SK-N-SH treated with all-trans-retinoic acid at 6 μM for 48 hours (cell line): ENCODE measurements at regions not wholly inside any gene's neighbourhood (a gene's known extent, or its start where the extent isn't known, plus 50 kb on each side); places are given as distances from the start of the nearest gene placed in this dataset.

Experiments used
- ATAC-seq: fragments of 200-7000 bp; cut with Tn5 transposase; 3 replicates; pipeline ENCODE4 v1.9.1; 2020; ENCODE audit warnings: mild to moderate bottlenecking, moderate library complexity
- ARNTL ChIP-seq: fragments of 450-650 bp; formaldehyde crosslinking; IDR thresholded peaks from 2 replicates; pipeline ENCODE4 v1.5.0; 2020; ENCODE audit warnings: low read depth, mild to moderate bottlenecking, moderate library complexity, borderline replicate concordance
- CSDC2 ChIP-seq: fragments of 250-450 bp; sonication (Bioruptor Pico); IDR thresholded peaks from 2 replicates; pipeline ENCODE4 v1.5.0; 2020; ENCODE audit warnings: mild to moderate bottlenecking, moderate library complexity
- CSRNP3 ChIP-seq: fragments of 250-450 bp; sonication (Bioruptor Pico); IDR thresholded peaks from 2 replicates; pipeline ENCODE4 v1.5.1; 2021; ENCODE audit warnings: mild to moderate bottlenecking, moderate library complexity
- ESRRG ChIP-seq: fragments of 250-450 bp; sonication (Bioruptor Pico); IDR thresholded peaks from 2 replicates; pipeline ENCODE4 v1.6.1; 2021; ENCODE audit warnings: mild to moderate bottlenecking
- ISL1 ChIP-seq: fragments of 250-450 bp; sonication (Bioruptor Pico); IDR thresholded peaks from 2 replicates; pipeline ENCODE4 v2.1.2; 2022; ENCODE audit warnings: mild to moderate bottlenecking, moderate library complexity
- OSR1 ChIP-seq: fragments of 250-450 bp; sonication (Bioruptor Pico); IDR thresholded peaks from 2 replicates; pipeline ENCODE4 v1.8.0; 2022; ENCODE audit warnings: moderate library complexity, mild to moderate bottlenecking, inconsistent platforms
- PATZ1 ChIP-seq: fragments of 250-450 bp; sonication (Bioruptor Pico); IDR thresholded peaks from 2 replicates; pipeline ENCODE4 v1.8.0; 2020; ENCODE audit warnings: mild to moderate bottlenecking, moderate library complexity, borderline replicate concordance
- RARB ChIP-seq: fragments of 250-450 bp; sonication (Bioruptor Pico); IDR thresholded peaks from 2 replicates; pipeline ENCODE4 v1.8.0; 2021; ENCODE audit warnings: mild to moderate bottlenecking, moderate library complexity
- SNAI2 ChIP-seq: fragments of 250-450 bp; sonication (Bioruptor Pico); IDR thresholded peaks from 2 replicates; pipeline ENCODE4 v1.5.0; 2020; ENCODE audit warnings: mild to moderate bottlenecking, moderate library complexity
- TCF4 ChIP-seq: fragments of 250-450 bp; sonication (Bioruptor Pico); IDR thresholded peaks from 2 replicates; pipeline ENCODE4 v1.8.0; 2021; ENCODE audit warnings: mild to moderate bottlenecking, moderate library complexity, borderline replicate concordance
- TOX ChIP-seq: fragments of 250-450 bp; sonication (Bioruptor Pico); IDR thresholded peaks from 2 replicates; pipeline ENCODE4 v1.8.0; 2021; ENCODE audit warnings: mild to moderate bottlenecking, moderate library complexity, borderline replicate concordance
- ZC3H10 ChIP-seq: fragments of 250-450 bp; sonication (Bioruptor Pico); IDR thresholded peaks from 2 replicates; pipeline ENCODE4 v1.5.1; 2021; ENCODE audit warnings: mild to moderate bottlenecking, moderate library complexity
- ZFP30 ChIP-seq: fragments of 450-650 bp; formaldehyde crosslinking; IDR thresholded peaks from 2 replicates; pipeline ENCODE4 v1.5.0; 2022; ENCODE audit warnings: mild to moderate bottlenecking, moderate library complexity
- ZNF70 ChIP-seq: fragments of 450-650 bp; formaldehyde crosslinking; IDR thresholded peaks from 2 replicates; pipeline ENCODE4 v1.5.0; 2020; ENCODE audit warnings: mild to moderate bottlenecking, moderate library complexity
- ZNF8 ChIP-seq: fragments of 450-650 bp; formaldehyde crosslinking; IDR thresholded peaks from 2 replicates; pipeline ENCODE4 v1.5.0; 2020; ENCODE audit warnings: mild to moderate bottlenecking, moderate library complexity
- TF ChIP-seq, protein P1 (sequence below): fragments of 250-450 bp; sonication (Bioruptor Pico); IDR thresholded peaks from 2 replicates; pipeline ENCODE4 v1.5.1; 2020; ENCODE audit warnings: low read depth, mild to moderate bottlenecking, moderate library complexity
- TF ChIP-seq, protein P2 (sequence below): fragments of 250-450 bp; sonication (Bioruptor Pico); IDR thresholded peaks from 2 replicates; pipeline ENCODE4 v1.8.0; 2021; ENCODE audit warnings: low read depth, mild to moderate bottlenecking, moderate library complexity, borderline replicate concordance
- TF ChIP-seq, protein P3 (sequence below): fragments of 250-450 bp; sonication (Bioruptor Pico); IDR thresholded peaks from 2 replicates; pipeline ENCODE4 v1.5.0; 2020; ENCODE audit warnings: mild to moderate bottlenecking, moderate library complexity

DNA sequence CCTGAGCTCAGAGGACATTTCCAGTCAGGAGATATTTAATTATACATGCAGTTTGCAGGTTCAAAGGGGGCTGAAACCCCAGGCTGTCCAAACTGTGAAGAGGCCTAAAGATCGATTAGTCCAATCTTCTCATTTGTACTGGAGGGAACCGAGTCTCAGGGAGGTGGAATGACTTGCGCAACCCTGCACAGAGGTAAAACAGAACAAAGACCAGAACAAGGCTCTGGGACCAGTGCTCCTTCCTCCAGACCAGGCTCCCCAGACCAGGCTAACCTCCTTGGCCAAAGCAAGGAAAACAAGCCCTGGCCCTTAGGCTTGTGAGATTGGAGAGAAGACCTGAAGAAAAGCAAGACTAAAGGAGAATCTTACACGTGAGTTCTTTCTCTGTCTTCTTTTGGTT lies 120.8 kb downstream of the ENC1 start:
- TF ChIP-seq SNAI2, result no peak
- TF ChIP-seq, protein P1, sequence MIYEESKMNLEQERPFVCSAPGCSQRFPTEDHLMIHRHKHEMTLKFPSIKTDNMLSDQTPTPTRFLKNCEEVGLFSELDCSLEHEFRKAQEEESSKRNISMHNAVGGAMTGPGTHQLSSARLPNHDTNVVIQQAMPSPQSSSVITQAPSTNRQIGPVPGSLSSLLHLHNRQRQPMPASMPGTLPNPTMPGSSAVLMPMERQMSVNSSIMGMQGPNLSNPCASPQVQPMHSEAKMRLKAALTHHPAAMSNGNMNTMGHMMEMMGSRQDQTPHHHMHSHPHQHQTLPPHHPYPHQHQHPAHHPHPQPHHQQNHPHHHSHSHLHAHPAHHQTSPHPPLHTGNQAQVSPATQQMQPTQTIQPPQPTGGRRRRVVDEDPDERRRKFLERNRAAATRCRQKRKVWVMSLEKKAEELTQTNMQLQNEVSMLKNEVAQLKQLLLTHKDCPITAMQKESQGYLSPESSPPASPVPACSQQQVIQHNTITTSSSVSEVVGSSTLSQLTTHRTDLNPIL, result no peak
- TF ChIP-seq ZC3H10 (CRISPR knock-in tag), result no peak
- no peak for TF ChIP-seq ZFP30
- no peak for TF ChIP-seq RARB (CRISPR knock-in tag)
- TF ChIP-seq, protein P2, sequence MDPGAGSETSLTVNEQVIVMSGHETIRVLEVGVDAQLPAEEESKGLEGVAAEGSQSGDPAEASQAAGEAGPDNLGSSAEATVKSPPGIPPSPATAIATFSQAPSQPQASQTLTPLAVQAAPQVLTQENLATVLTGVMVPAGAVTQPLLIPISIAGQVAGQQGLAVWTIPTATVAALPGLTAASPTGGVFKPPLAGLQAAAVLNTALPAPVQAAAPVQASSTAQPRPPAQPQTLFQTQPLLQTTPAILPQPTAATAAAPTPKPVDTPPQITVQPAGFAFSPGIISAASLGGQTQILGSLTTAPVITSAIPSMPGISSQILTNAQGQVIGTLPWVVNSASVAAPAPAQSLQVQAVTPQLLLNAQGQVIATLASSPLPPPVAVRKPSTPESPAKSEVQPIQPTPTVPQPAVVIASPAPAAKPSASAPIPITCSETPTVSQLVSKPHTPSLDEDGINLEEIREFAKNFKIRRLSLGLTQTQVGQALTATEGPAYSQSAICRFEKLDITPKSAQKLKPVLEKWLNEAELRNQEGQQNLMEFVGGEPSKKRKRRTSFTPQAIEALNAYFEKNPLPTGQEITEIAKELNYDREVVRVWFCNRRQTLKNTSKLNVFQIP (CRISPR knock-in tag), result no peak
- TF ChIP-seq ZNF8 (CRISPR knock-in tag), result no peak
- TF ChIP-seq TCF4 (CRISPR knock-in tag), result no peak
- TF ChIP-seq ZNF70 (CRISPR knock-in tag), result no peak
- no peak for TF ChIP-seq ARNTL (CRISPR knock-in tag)
- no peak for TF ChIP-seq CSDC2
- no peak for TF ChIP-seq PATZ1 (CRISPR knock-in tag)
- TF ChIP-seq CSRNP3 (CRISPR knock-in tag), result no peak
- TF ChIP-seq, protein P3, sequence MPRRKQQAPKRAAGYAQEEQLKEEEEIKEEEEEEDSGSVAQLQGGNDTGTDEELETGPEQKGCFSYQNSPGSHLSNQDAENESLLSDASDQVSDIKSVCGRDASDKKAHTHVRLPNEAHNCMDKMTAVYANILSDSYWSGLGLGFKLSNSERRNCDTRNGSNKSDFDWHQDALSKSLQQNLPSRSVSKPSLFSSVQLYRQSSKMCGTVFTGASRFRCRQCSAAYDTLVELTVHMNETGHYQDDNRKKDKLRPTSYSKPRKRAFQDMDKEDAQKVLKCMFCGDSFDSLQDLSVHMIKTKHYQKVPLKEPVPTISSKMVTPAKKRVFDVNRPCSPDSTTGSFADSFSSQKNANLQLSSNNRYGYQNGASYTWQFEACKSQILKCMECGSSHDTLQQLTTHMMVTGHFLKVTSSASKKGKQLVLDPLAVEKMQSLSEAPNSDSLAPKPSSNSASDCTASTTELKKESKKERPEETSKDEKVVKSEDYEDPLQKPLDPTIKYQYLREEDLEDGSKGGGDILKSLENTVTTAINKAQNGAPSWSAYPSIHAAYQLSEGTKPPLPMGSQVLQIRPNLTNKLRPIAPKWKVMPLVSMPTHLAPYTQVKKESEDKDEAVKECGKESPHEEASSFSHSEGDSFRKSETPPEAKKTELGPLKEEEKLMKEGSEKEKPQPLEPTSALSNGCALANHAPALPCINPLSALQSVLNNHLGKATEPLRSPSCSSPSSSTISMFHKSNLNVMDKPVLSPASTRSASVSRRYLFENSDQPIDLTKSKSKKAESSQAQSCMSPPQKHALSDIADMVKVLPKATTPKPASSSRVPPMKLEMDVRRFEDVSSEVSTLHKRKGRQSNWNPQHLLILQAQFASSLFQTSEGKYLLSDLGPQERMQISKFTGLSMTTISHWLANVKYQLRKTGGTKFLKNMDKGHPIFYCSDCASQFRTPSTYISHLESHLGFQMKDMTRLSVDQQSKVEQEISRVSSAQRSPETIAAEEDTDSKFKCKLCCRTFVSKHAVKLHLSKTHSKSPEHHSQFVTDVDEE (CRISPR knock-in tag), result no peak
- ATAC-seq, result no peak

- TF ChIP-seq TCF4 (CRISPR knock-in tag), result no peak
- TF ChIP-seq TOX, result no peak
- no peak for TF ChIP-seq ZNF8 (CRISPR knock-in tag)
- TF ChIP-seq ARNTL (CRISPR knock-in tag), result no peak
- no peak for TF ChIP-seq ESRRG (CRISPR knock-in tag)
- no peak for TF ChIP-seq SNAI2
- no peak for TF ChIP-seq OSR1 (CRISPR knock-in tag)
- TF ChIP-seq ZNF70 (CRISPR knock-in tag), result no peak
- no peak for TF ChIP-seq ZFP30
- no peak for ATAC-seq
These were observed 121.4 kb downstream of the ENC1 start for GRCh38 chr5:74519161-74519571.

GRCh38 chr5:74517700-74518099 lies 122.8 kb downstream of the ENC1 start:
- TF ChIP-seq, protein P1, result no peak
- TF ChIP-seq ZC3H10 (CRISPR knock-in tag), result no peak
- no peak for TF ChIP-seq ISL1 (CRISPR knock-in tag)
- TF ChIP-seq ARNTL (CRISPR knock-in tag), result no peak
- TF ChIP-seq ESRRG (CRISPR knock-in tag), result no peak
- no peak for TF ChIP-seq CSDC2
- TF ChIP-seq OSR1 (CRISPR knock-in tag), result no peak
- no peak for ATAC-seq
